HUES64 (cell line): ENCODE measurements at regions not wholly inside any gene's neighbourhood (a gene's known extent, or its start where the extent isn't known, plus 50 kb on each side); places are given as distances from the start of the nearest gene placed in this dataset.

Source experiments
- H3K27ac ChIP-seq: 2 replicates; pipeline ENCODE4 v1.7.0; 2013; ENCODE audit warnings: low read depth, low read length, inconsistent platforms
- H3K27me3 ChIP-seq: 2 replicates; pipeline ENCODE4 v1.6.1; 2013; ENCODE audit warnings: mild to moderate bottlenecking, low read length; ENCODE audit not compliant: insufficient read depth
- H3K36me3 ChIP-seq: 2 replicates; pipeline ENCODE4 v1.6.1; 2013; ENCODE audit warnings: mild to moderate bottlenecking, low read length; ENCODE audit not compliant: insufficient read depth
- H3K4me1 ChIP-seq: 2 replicates; pipeline ENCODE4 v1.6.1; 2013; ENCODE audit warnings: mild to moderate bottlenecking, low read length, moderate library complexity; ENCODE audit not compliant: insufficient read depth
- H3K4me3 ChIP-seq: 2 replicates; pipeline ENCODE4 v1.5.1; 2013; ENCODE audit warnings: mild to moderate bottlenecking, low read length, moderate library complexity
- H3K9ac ChIP-seq: 2 replicates; pipeline ENCODE4 v1.6.1; 2013; ENCODE audit warnings: mild to moderate bottlenecking, low read depth, low read length
- H3K9me3 ChIP-seq: 2 replicates; pipeline ENCODE4 v1.6.1; 2013; ENCODE audit warnings: low read depth, low read length; ENCODE audit not compliant: insufficient read depth
- WGBS: fragments of 150-250, 120-280 bp; methylation state at CpG from one replicate; pipeline ENCODE4 v1.1.7; 2013; ENCODE audit warnings: missing lambda C conversion rate; 5-methylcytosine and 5-hydroxymethylcytosine counted together

- H3K9ac ChIP-seq = no peak overlapping the region
- no peak overlapping the region for H3K27ac ChIP-seq
- H3K36me3 ChIP-seq = no peaks in the 10 kb centered on the region
- WGBS = 93% methylated on average over 2 of the region's 2 CpGs
- peaks cover 13% of the 10 kb centered on the region for H3K4me1 ChIP-seq
- H3K27me3 ChIP-seq = no peaks in the 10 kb centered on the region
- H3K9me3 ChIP-seq = no peaks in the 10 kb centered on the region
- no peak overlapping the region for H3K4me3 ChIP-seq
Observed at GRCh38 chr13:30359991-30360390, 52.6 kb upstream of the KATNAL1 start.

DNA sequence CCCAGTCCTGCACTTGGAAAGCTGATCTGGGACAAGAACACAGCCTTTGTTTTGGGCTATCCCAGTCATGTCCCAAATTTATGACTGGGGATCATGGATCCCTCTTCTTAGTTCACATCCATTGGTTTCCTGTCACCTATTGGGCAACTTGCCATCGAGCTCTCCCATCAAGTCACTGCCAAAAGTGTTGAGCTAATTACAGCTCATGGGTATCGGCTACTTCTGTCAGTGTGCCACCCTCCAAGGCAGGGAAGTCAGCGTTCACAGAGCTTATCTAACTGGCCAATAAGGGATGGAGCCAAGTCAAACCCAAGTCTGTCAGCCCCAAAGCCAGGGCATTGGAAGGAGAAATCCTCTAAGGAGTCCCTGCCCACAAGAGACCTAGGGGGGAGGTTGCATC, 53.2 kb upstream of the KATNAL1 start:
- Histone ChIP-seq H3K36me3 (no peaks in the 10 kb centered on the region), H3K9me3 (no peaks in the 10 kb centered on the region)
- WGBS = 96% methylated on average over 3 of the region's 3 CpGs

DNA sequence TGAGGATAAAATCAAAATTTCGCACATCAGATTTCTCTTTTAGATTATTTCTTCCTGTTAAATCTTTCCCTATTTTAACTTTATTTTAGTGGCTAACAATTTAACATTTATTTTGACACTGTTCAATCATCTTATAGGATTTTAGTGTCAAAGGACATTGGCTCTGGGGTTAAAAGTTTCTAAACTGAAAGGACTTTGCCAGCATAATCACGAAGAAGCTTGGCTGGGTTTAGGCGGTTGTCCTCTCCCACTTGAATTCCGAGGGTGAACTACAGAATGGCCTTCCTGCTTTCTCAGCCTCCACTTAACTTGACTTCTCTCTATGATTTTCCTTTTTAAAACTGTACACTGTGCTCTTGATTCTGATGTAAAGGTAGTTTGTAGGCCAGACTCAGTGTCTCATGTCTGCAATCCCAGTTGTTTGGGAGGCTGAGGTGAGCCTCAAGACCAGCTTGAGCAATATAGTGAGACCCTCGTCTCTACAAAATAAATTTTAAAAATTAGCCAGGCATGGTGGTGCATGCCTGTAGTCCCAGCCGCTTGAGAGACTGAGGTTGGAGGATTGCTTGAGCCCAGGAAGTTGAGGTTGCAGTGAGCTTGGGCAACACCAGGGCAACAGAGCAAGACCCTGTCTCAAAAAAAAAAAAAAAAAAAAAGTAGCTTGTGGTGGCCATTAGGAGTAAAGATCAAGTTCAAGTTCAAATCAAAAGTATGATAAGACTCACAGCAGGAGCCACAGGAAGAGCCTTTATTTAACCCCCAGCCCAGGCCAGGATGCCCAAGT, 54.8 kb upstream of the KATNAL1 start:
- Histone ChIP-seq H3K27me3 (no peaks in the 10 kb centered on the region), H3K27ac (no peak overlapping the region), H3K4me1 (peaks cover 19% of the 10 kb centered on the region), H3K4me3 (no peak overlapping the region), H3K9me3 (no peaks in the 10 kb centered on the region), H3K9ac (no peak overlapping the region), H3K36me3 (no peaks in the 10 kb centered on the region)
- 93% methylated on average over 5 of the region's 6 CpGs for WGBS

More for the DNA sequence above, 53.2 kb upstream of the KATNAL1 start:
- Histone ChIP-seq H3K4me3 (no peak overlapping the region), H3K9ac (no peak overlapping the region), H3K27me3 (no peaks in the 10 kb centered on the region), H3K4me1 (peaks cover 16% of the 10 kb centered on the region), H3K27ac (no peak overlapping the region)

DNA sequence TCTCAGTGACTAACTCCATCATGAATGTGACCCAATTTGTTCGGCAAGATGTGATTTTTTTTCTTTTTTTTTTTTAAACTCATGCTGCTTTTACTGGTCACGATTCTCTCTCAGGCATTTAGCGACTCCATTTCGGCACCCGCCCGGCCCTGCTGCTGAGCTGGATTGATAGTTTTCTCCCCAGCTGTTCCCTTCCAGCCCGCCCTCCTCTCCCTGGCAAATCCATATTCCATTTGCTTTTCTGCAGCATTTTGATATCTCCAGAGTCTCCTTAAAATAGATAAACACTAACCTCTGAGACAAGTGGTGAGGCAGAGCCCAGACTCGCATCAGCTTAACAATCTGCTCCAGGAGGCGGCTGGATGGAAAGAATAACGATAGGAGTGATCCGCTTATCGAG, 55.5 kb upstream of the KATNAL1 start:
- Histone ChIP-seq H3K36me3 (no peaks in the 10 kb centered on the region), H3K9me3 (no peaks in the 10 kb centered on the region), H3K9ac (no peak overlapping the region), H3K4me1 (peaks cover 19% of the 10 kb centered on the region), H3K27me3 (no peaks in the 10 kb centered on the region), H3K27ac (no peak overlapping the region), H3K4me3 (no peak overlapping the region)
- 92% methylated on average over 12 of the region's 12 CpGs for WGBS

GRCh38 chr13:30363725-30364124, 56.4 kb upstream of the KATNAL1 start:
- no peak overlapping the region for H3K27ac ChIP-seq
- peaks cover 19% of the 10 kb centered on the region for H3K4me1 ChIP-seq
- H3K4me3 ChIP-seq = no peak overlapping the region
- H3K36me3 ChIP-seq = no peaks in the 10 kb centered on the region
- no peaks in the 10 kb centered on the region for H3K9me3 ChIP-seq
- no peak overlapping the region for H3K9ac ChIP-seq
- no peaks in the 10 kb centered on the region for H3K27me3 ChIP-seq
- WGBS = 92% methylated on average over 5 of the region's 5 CpGs

DNA sequence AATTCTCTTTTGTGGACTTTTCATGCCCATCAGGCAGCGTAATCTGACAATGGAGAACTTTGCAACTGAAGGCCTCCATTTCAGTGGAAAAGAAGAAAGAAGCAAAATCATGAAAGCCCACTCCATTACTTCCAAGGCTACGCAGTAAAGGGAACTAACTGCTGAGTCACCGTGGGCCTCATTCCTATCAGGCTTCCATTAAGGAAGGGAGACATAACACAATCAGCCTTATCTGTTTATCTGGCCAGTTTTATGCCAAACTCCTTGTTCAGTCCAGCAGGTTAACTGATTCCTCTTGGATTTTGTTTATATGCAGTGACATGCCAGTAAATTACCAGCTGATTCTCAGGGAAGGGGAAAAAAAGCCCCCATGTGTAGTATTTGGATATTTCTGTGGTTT, 56.8 kb upstream of the KATNAL1 start:
- no peak overlapping the region for H3K27ac ChIP-seq

GRCh38 chr13:30364876-30365275, 57.4 kb upstream of the UBE2L5 start:
- peaks cover 19% of the 10 kb centered on the region for H3K4me1 ChIP-seq
- no peak overlapping the region for H3K9ac ChIP-seq
- H3K9me3 ChIP-seq = no peaks in the 10 kb centered on the region
- 86% methylated on average over 7 of the region's 7 CpGs for WGBS
- H3K36me3 ChIP-seq = no peaks in the 10 kb centered on the region
- no peak overlapping the region for H3K4me3 ChIP-seq
- H3K27me3 ChIP-seq = no peaks in the 10 kb centered on the region
- H3K27ac ChIP-seq = no peak overlapping the region

More for the DNA sequence above, 56.8 kb upstream of the KATNAL1 start:
- H3K4me3 ChIP-seq = no peak overlapping the region
- no peaks in the 10 kb centered on the region for H3K9me3 ChIP-seq
- H3K9ac ChIP-seq = 0 out of 2 replicates have a peak overlapping the region, but pooled peaks have one; percentile 5
- no peaks in the 10 kb centered on the region for H3K36me3 ChIP-seq
- H3K4me1 ChIP-seq = peaks cover 19% of the 10 kb centered on the region
- 85% methylated on average over 3 of the region's 3 CpGs for WGBS
- H3K27me3 ChIP-seq = no peaks in the 10 kb centered on the region

GRCh38 chr13:30366088-30366487, 56.2 kb upstream of the UBE2L5 start:
- Histone ChIP-seq H3K27me3 (no peaks in the 10 kb centered on the region), H3K9ac (no peak overlapping the region), H3K27ac (no peak overlapping the region), H3K4me1 (peaks cover 19% of the 10 kb centered on the region), H3K4me3 (no peak overlapping the region), H3K9me3 (no peaks in the 10 kb centered on the region), H3K36me3 (no peaks in the 10 kb centered on the region)
- no CpG with 5 or more reads among the region's 1 CpG for WGBS

GRCh38 chr13:30367296-30367695, 55.0 kb upstream of the UBE2L5 start:
- H3K27ac ChIP-seq = no peak overlapping the region
- H3K9me3 ChIP-seq = no peaks in the 10 kb centered on the region
- WGBS = 95% methylated on average over 12 of the region's 12 CpGs
- peaks cover 19% of the 10 kb centered on the region for H3K4me1 ChIP-seq
- no peak overlapping the region for H3K9ac ChIP-seq
- H3K27me3 ChIP-seq = no peaks in the 10 kb centered on the region
- H3K4me3 ChIP-seq = no peak overlapping the region
- no peaks in the 10 kb centered on the region for H3K36me3 ChIP-seq

- Histone ChIP-seq H3K4me1 (peaks cover 7% of the 10 kb centered on the region; the same call in 1 of the 2 replicates), H3K4me3 (no peak overlapping the region), H3K27ac (no peak overlapping the region)
Observed at GRCh38 chr13:30370146-30370545, 52.1 kb upstream of the UBE2L5 start.

GRCh38 chr13:30370916-30371521, 51.3 kb upstream of the UBE2L5 start:
- no peaks in the 10 kb centered on the region for H3K27me3 ChIP-seq
- no peak overlapping the region for H3K4me3 ChIP-seq
- H3K9ac ChIP-seq = no peak overlapping the region
- H3K36me3 ChIP-seq = no peaks in the 10 kb centered on the region
- H3K27ac ChIP-seq = no peak overlapping the region
- 90% methylated on average over 4 of the region's 4 CpGs for WGBS
- H3K4me1 ChIP-seq = no peaks in the 10 kb centered on the region
- H3K9me3 ChIP-seq = no peaks in the 10 kb centered on the region

More at GRCh38 chr13:30370146-30370545, 52.1 kb upstream of the UBE2L5 start:
- no peaks in the 10 kb centered on the region for H3K27me3 ChIP-seq
- no peaks in the 10 kb centered on the region for H3K9me3 ChIP-seq
- H3K36me3 ChIP-seq = no peaks in the 10 kb centered on the region
- WGBS = 100% methylated on average over 1 of the region's 1 CpG
- H3K9ac ChIP-seq = no peak overlapping the region
